ENCODE measurements at regions not wholly inside any gene's neighbourhood (a gene's known extent, or its start where the extent isn't known, plus 50 kb on each side); places are given as distances from the start of the nearest gene placed in this dataset.

GRCh38 chr7:45259966-45260646 lies 102.5 kb downstream of the RAMP3 start:
- Histone ChIP-seq H3K9me2 (ENCODE audit: insufficient read depth, low read length) (no peaks in the 10 kb centered on the region), H3K9me3 (ENCODE audit: low read length) (no peaks in the 10 kb centered on the region), H3K4me3 (ENCODE audit: low read length) (no peak overlapping the region), H3K9ac (ENCODE audit: low read length) (no peak overlapping the region), H4K20me1 (ENCODE audit: insufficient read depth) (no peaks in the 10 kb centered on the region), H3F3A (ENCODE audit: insufficient read depth, low read length, poor library complexity, severe bottlenecking) (no peaks in the 10 kb centered on the region), H3K27ac (ENCODE audit: low read length) (no peak overlapping the region), H3K36me3 (ENCODE audit: insufficient read depth, low read length) (no peaks in the 10 kb centered on the region), H3K4me2 (ENCODE audit: low read length) (no peak overlapping the region), H3K79me2 (replicated peaks; ENCODE audit: insufficient read depth, low read length) (no peaks in the 10 kb centered on the region), H2AFZ (ENCODE audit: low read depth, low read length) (no peak overlapping the region), H3K27me3 (ENCODE audit: insufficient read depth, low read depth, low read length) (no peaks in the 10 kb centered on the region)
- TF ChIP-seq TAF1 (IDR thresholded peaks at IDR 0.05; ENCODE audit: low read depth) (no peak), SMC3 (conservative IDR thresholded peaks at IDR 0.05; ENCODE audit: poor library complexity) (peak; percentile 76), EP300 (conservative IDR thresholded peaks at IDR 0.05; ENCODE audit: poor library complexity, severe bottlenecking) (no peak), RAD21 (conservative IDR thresholded peaks at IDR 0.05) (peak; percentile 75), CTCF (IDR thresholded peaks at IDR 0.05; ENCODE audit: poor library complexity, severe bottlenecking) (peak; percentile 76)

- no peaks in the 10 kb centered on the region for H3K36me3 ChIP-seq (ENCODE audit: insufficient read depth, low read length)
- no peak overlapping the region for H3K4me2 ChIP-seq (ENCODE audit: low read length)
- no peaks in the 10 kb centered on the region for H3K79me2 ChIP-seq (replicated peaks; ENCODE audit: insufficient read depth, low read length)
- no peaks in the 10 kb centered on the region for H4K20me1 ChIP-seq (ENCODE audit: insufficient read depth)
- H3F3A ChIP-seq (ENCODE audit: insufficient read depth, low read length, poor library complexity, severe bottlenecking): no peaks in the 10 kb centered on the region
- TF ChIP-seq CTCF (IDR thresholded peaks at IDR 0.05; ENCODE audit: poor library complexity, severe bottlenecking): no peak
- no peak for TF ChIP-seq RAD21 (conservative IDR thresholded peaks at IDR 0.05)
- TF ChIP-seq POLR2AphosphoS5 (IDR thresholded peaks at IDR 0.05): no peak
- no peak for TF ChIP-seq EZH2 (IDR thresholded peaks at IDR 0.05; ENCODE audit: borderline replicate concordance, insufficient read depth, low read length, poor library complexity, severe bottlenecking)
- TF ChIP-seq TAF1 (IDR thresholded peaks at IDR 0.05; ENCODE audit: low read depth): no peak
- no peak for TF ChIP-seq SMC3 (conservative IDR thresholded peaks at IDR 0.05; ENCODE audit: poor library complexity)
- no peak for TF ChIP-seq MXI1 (conservative IDR thresholded peaks at IDR 0.05; ENCODE audit: poor library complexity, severe bottlenecking)
- no peak for TF ChIP-seq EP300 (conservative IDR thresholded peaks at IDR 0.05; ENCODE audit: poor library complexity, severe bottlenecking)
- no peak for TF ChIP-seq REST (IDR thresholded peaks at IDR 0.05; ENCODE audit: borderline replicate concordance)
- H3K9me2 ChIP-seq (ENCODE audit: insufficient read depth, low read length): no peaks in the 10 kb centered on the region
- no peak overlapping the region for H3K27ac ChIP-seq (ENCODE audit: low read length)
- H2AFZ ChIP-seq (ENCODE audit: low read depth, low read length): no peak overlapping the region
- no peaks in the 10 kb centered on the region for H3K9me3 ChIP-seq (ENCODE audit: low read length)
- no peaks in the 10 kb centered on the region for H3K27me3 ChIP-seq (ENCODE audit: insufficient read depth, low read depth, low read length)
- no peak overlapping the region for H3K4me3 ChIP-seq (ENCODE audit: low read length)
- no peak overlapping the region for H3K9ac ChIP-seq (ENCODE audit: low read length)
Measured at GRCh38 chr7:45267262-45267661, 109.7 kb downstream of the RAMP3 start.

All from neural cell (in vitro differentiated cells).